Ovary (tissue), 7 donors: ENCODE measurements at regions not wholly inside any gene's neighbourhood (a gene's known extent, or its start where the extent isn't known, plus 50 kb on each side); places are given as distances from the start of the nearest gene placed in this dataset.

Experiments used
- DNase-seq, 5 donors: peaks; one replicate each; pipeline ENCODE4 v3.0.0-alpha.2; 2019 to 2020
- H3K27ac ChIP-seq, 2 donors: fragments of 200-600 bp; one replicate each; pipeline versions ENCODE4 v1.5.1 to v1.8.0; 2019 to 2022
- H3K27me3 ChIP-seq: fragments of 200-600 bp; one replicate; pipeline ENCODE4 v1.8.0; 2022
- H3K36me3 ChIP-seq: fragments of 200-600 bp; sonication (generic); one replicate; pipeline ENCODE4 v1.5.1; 2019
- H3K4me1 ChIP-seq: one replicate; pipeline ENCODE4 v1.8.1; 2013; ENCODE audit warnings: mild to moderate bottlenecking, moderate library complexity; ENCODE audit not compliant: insufficient read depth
- H3K4me3 ChIP-seq: fragments of 200-600 bp; sonication (generic); one replicate; pipeline ENCODE4 v1.5.1; 2017
- H3K9me3 ChIP-seq, 2 donors: fragments of 200-600 bp in 1 of 2; sonication (generic) in 1 of 2; one replicate each; pipeline versions ENCODE4 v1.5.1 to v1.8.1; 2013 to 2019; ENCODE audit warnings: mild to moderate bottlenecking in 1 of 2, moderate library complexity in 1 of 2
- CTCF ChIP-seq, 3 donors: fragments of 450-650 bp in 2 of 3; fragments of 200-600 bp in 1 of 3; IDR thresholded peaks; one replicate each; pipeline versions ENCODE4 v1.5.1 to v1.8.0; 2016 to 2022; ENCODE audit warnings: antibody characterized with exemption in 3 of 3, mild to moderate bottlenecking in 1 of 3
- EP300 ChIP-seq: sonication (generic); formaldehyde crosslinking; IDR thresholded peaks from one replicate; pipeline ENCODE4 v1.6.1; 2017; ENCODE audit warnings: antibody characterized with exemption
- POLR2A ChIP-seq: fragments of 450-650 bp; IDR thresholded peaks from one replicate; pipeline ENCODE4 v1.6.1; 2017; ENCODE audit warnings: antibody characterized with exemption, mild to moderate bottlenecking, moderate library complexity
- WGBS, 3 donors: extraction: QIAGEN DNeasy Blood & Tissue Kit in 1 of 3; methylation state at CpG; one replicate each; pipeline versions ENCODE4 v1.1.5 to v1.1.7; 2013 to 2017; 5-methylcytosine and 5-hydroxymethylcytosine counted together
- intact Hi-C, 4 donors: fragments of 100-400 bp; cut with DNase I; formaldehyde crosslinking; loops; one replicate each; pipeline versions ENCODE4 v1.11.0 to v1.15.1; 2022 to 2023
- donor health status: DM: no; HTN: no; CAD: no; lungs with moderate emphysema.
- donor health status: DM: no; HTN: no; CAD: no.
- donor health status: Bipolar disorder and iron deficiency.
- donor health status: DM: no; HTN: no; CAD: no.
- donor health status: DM: yes; HTN: yes; CAD: no.

DNA sequence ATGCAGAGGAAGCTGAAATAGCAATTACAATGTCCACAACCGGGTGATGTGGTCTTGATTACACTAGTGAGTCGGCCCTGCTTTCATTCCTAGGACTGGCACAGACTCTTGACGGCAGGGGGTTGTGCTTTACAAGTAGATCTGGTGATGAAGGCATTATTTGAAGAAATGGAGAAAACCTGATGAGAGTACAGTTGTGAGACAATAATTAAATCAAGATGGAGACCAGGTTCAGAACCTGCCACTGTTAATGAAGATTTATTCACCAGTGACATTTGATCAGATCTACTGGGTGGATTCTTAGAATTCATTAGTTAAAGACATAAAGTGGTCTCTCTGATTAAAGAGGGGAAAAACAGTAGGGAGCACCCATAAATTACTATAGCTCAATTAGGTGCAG, 747.2 kb downstream of the STPG2 start:
- H3K9me3 ChIP-seq, result no peaks in the 10 kb centered on the region
- no peak for DNase-seq
- no peaks in the 10 kb centered on the region for H3K4me1 ChIP-seq
- TF ChIP-seq CTCF (IDR thresholded peaks at IDR 0.05), result no peak
- TF ChIP-seq POLR2A, result no peak
- TF ChIP-seq EP300, result no peak
- H3K4me3 ChIP-seq, result no peak overlapping the region
- H3K27me3 ChIP-seq, result no peaks in the 10 kb centered on the region
- intact Hi-C loops, result no loop called here
- H3K36me3 ChIP-seq, result no peaks in the 10 kb centered on the region
- no peak overlapping the region for H3K27ac ChIP-seq
- WGBS, 3 donors, result 27 to 33% (median 30%) methylated on average over 3 of the region's 3 CpGs

- Histone ChIP-seq H3K27me3 (no peaks in the 10 kb centered on the region), H3K4me1 (no peaks in the 10 kb centered on the region), H3K9me3 (no peaks in the 10 kb centered on the region), H3K4me3 (no peak overlapping the region), H3K36me3 (no peaks in the 10 kb centered on the region), H3K27ac (no peak overlapping the region)
- WGBS, 3 donors, result 49 to 56% (median 56%) methylated on average over 1 of the region's 1 CpG
- DNase-seq, result no peak
- TF ChIP-seq POLR2A, result no peak
- no peak for TF ChIP-seq CTCF (IDR thresholded peaks at IDR 0.05)
- no peak for TF ChIP-seq EP300
- intact Hi-C loops, result no loop called here
Observed at GRCh38 chr4:97396605-97397004, 746.7 kb downstream of the STPG2 start.

GRCh38 chr4:97404876-97405523, 738.3 kb downstream of the STPG2 start:
- Histone ChIP-seq H3K27ac (no peak overlapping the region), H3K4me1 (no peaks in the 10 kb centered on the region), H3K9me3 (no peaks in the 10 kb centered on the region), H3K4me3 (no peak overlapping the region), H3K36me3 (no peaks in the 10 kb centered on the region), H3K27me3 (no peaks in the 10 kb centered on the region)
- 70 to 76% (median 71%) methylated on average over 5 of the region's 5 CpGs for WGBS, 3 donors
- DNase-seq, result no peak
- intact Hi-C loops, result no loop called here
- TF ChIP-seq CTCF (IDR thresholded peaks at IDR 0.05) (no peak), EP300 (no peak), POLR2A (no peak)

DNA sequence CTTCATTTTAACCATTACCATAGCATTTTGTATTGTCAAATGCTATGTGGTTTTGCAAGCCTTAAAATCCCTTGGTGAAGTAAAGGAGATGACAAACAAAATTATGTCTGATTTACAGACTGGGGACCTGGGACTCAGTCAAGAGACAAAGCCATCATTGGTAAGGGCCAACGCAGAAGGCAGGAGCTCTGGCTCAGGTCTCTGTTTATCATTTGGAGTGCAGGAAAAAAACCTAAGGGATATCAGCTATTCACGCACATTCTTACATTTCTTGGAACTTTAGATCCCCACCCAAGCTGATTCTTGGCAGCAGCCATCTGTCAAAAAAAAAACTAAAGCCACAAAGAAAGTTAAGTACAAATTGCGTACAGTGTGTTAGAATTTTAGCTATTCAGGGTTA, 731.9 kb downstream of the STPG2 start:
- TF ChIP-seq CTCF (IDR thresholded peaks at IDR 0.05), result no peak
- no peak for TF ChIP-seq EP300
- no peak for TF ChIP-seq POLR2A
- H3K4me1 ChIP-seq, result peaks cover 3% of the 10 kb centered on the region
- intact Hi-C loops, result no loop called here
- H3K27me3 ChIP-seq, result no peaks in the 10 kb centered on the region
- no peaks in the 10 kb centered on the region for H3K9me3 ChIP-seq
- no peak overlapping the region for H3K4me3 ChIP-seq
- no peak for DNase-seq
- no peaks in the 10 kb centered on the region for H3K36me3 ChIP-seq
- no peak overlapping the region for H3K27ac ChIP-seq
- WGBS, 3 donors, result 9 to 25% (median 15%) methylated on average over 3 of the region's 3 CpGs
